CD14-positive monocyte (primary cell): ENCODE measurements at regions not wholly inside any gene's neighbourhood (a gene's known extent, or its start where the extent isn't known, plus 50 kb on each side); places are given as distances from the start of the nearest gene placed in this dataset.
A peak's percentile ranks its signal among the peaks of the same experiment; 100 is the strongest.

Experiments
- DNase-seq, 3 donors: peaks; one replicate each; pipeline ENCODE4 v3.0.0-alpha.2; 2011 to 2022
- H2AFZ ChIP-seq: 2 replicates; pipeline ENCODE4 v1.6.0; 2012; ENCODE audit warnings: mild to moderate bottlenecking, low read depth, low read length, inconsistent platforms; ENCODE audit not compliant: insufficient read depth, poor library complexity, severe bottlenecking
- H3K27ac ChIP-seq, 2 donors: 1 replicate in 1 of 2; 2 replicates in 1 of 2; pipeline ENCODE4 v1.5.1; 2012 to 2013; ENCODE audit warnings: low read length in 2 of 2, control low read depth in 1 of 2, inconsistent platforms in 1 of 2, low read depth in 1 of 2, mild to moderate bottlenecking in 1 of 2
- H3K27me3 ChIP-seq, 2 donors: one replicate each; pipeline versions ENCODE4 v1.6.0 to v1.6.1; 2011 to 2013; ENCODE audit warnings: low read length in 2 of 2; ENCODE audit not compliant: control insufficient read depth in 2 of 2, insufficient read depth in 2 of 2
- H3K36me3 ChIP-seq, 2 donors: replicated peaks in 1 of 2; 1 replicate in 1 of 2; 2 replicates in 1 of 2; pipeline versions ENCODE4 v1.5.1 to v1.6.1; 2012 to 2013; ENCODE audit warnings: low read length in 2 of 2, control low read depth in 1 of 2, inconsistent platforms in 1 of 2, mild to moderate bottlenecking in 1 of 2; ENCODE audit not compliant: insufficient read depth in 2 of 2, control insufficient read depth in 1 of 2
- H3K4me1 ChIP-seq, 2 donors: 1 replicate in 1 of 2; 2 replicates in 1 of 2; pipeline versions ENCODE4 v1.5.1 to v1.6.1; 2012 to 2013; ENCODE audit warnings: low read length in 2 of 2, control low read depth in 1 of 2, inconsistent platforms in 1 of 2, mild to moderate bottlenecking in 1 of 2, moderate library complexity in 1 of 2; ENCODE audit not compliant: insufficient read depth in 2 of 2, control insufficient read depth in 1 of 2
- H3K4me2 ChIP-seq: replicated peaks from 2 replicates; pipeline ENCODE3; 2012; ENCODE audit warnings: low read length, moderate library complexity, mild to moderate bottlenecking; ENCODE audit not compliant: poor library complexity, severe bottlenecking; ENCODE audit errors: extremely low read depth
- H3K4me3 ChIP-seq, 3 experiments: fragments of 200-600 bp in 1 of 3; sonication (generic) in 1 of 3; replicated peaks in 1 of 3; 1 replicate in 2 of 3; 2 replicates in 1 of 3; pipeline ENCODE4 v1.5.1; 2011 to 2013; ENCODE audit warnings: low read length in 3 of 3, mild to moderate bottlenecking in 3 of 3, control low read depth in 2 of 3, low read depth in 2 of 3, inconsistent platforms in 1 of 3, moderate library complexity in 1 of 3
- H3K79me2 ChIP-seq: 2 replicates; pipeline ENCODE4 v1.6.0; 2012; ENCODE audit warnings: mild to moderate bottlenecking, control low read depth, inconsistent platforms, low read length, moderate library complexity; ENCODE audit not compliant: insufficient read depth
- H3K9ac ChIP-seq: 2 replicates; pipeline ENCODE4 v1.6.0; 2017; ENCODE audit warnings: low read length, mild to moderate bottlenecking; ENCODE audit not compliant: insufficient read depth, poor library complexity, severe bottlenecking
- H3K9me3 ChIP-seq, 2 donors: replicated peaks in 1 of 2; 1 replicate in 1 of 2; 2 replicates in 1 of 2; pipeline versions ENCODE4 v1.5.1 to v1.6.1; 2012 to 2013; ENCODE audit warnings: low read length in 2 of 2, control low read depth in 1 of 2; ENCODE audit not compliant: control insufficient read depth in 1 of 2, insufficient read depth in 1 of 2
- H4K20me1 ChIP-seq: 2 replicates; pipeline ENCODE4 v1.6.0; 2012; ENCODE audit warnings: mild to moderate bottlenecking, low read length, control low read depth, moderate library complexity; ENCODE audit not compliant: insufficient read depth
- H3K27ac Mint-ChIP-seq, 7 donors: one replicate each; pipeline ENCODE4 v1.8.0; 2020; ENCODE audit warnings: mild to moderate bottlenecking in 7 of 7, mixed read lengths in 7 of 7, moderate library complexity in 6 of 7, inconsistent platforms in 2 of 7
- H3K27me3 Mint-ChIP-seq, 3 donors: one replicate each; pipeline ENCODE4 v1.8.0; 2021 to 2022; ENCODE audit warnings: low read depth in 3 of 3, mild to moderate bottlenecking in 3 of 3, mixed read lengths in 3 of 3, moderate library complexity in 3 of 3, inconsistent platforms in 1 of 3
- H3K36me3 Mint-ChIP-seq, 2 donors: one replicate each; pipeline ENCODE4 v1.8.0; 2020; ENCODE audit warnings: mixed read lengths in 2 of 2, inconsistent platforms in 1 of 2, mild to moderate bottlenecking in 1 of 2
- H3K4me1 Mint-ChIP-seq: one replicate; pipeline ENCODE4 v1.8.0; 2020; ENCODE audit warnings: mild to moderate bottlenecking, mixed read lengths
- H3K4me3 Mint-ChIP-seq, 2 donors: one replicate each; pipeline ENCODE4 v1.8.0; 2020; ENCODE audit warnings: mild to moderate bottlenecking in 2 of 2, mixed read lengths in 2 of 2, moderate library complexity in 1 of 2
- H3K9me3 Mint-ChIP-seq, 7 donors: one replicate each; pipeline ENCODE4 v1.8.0; 2020 to 2022; ENCODE audit warnings: mixed read lengths in 7 of 7, mild to moderate bottlenecking in 6 of 7, moderate library complexity in 6 of 7, inconsistent platforms in 2 of 7
- CTCF ChIP-seq: fragments of 200-600 bp; IDR thresholded peaks from one replicate; pipeline ENCODE4 v1.8.0; 2022; ENCODE audit warnings: antibody characterized with exemption, mild to moderate bottlenecking
- WGBS: methylation state at CpG from one replicate; pipeline ENCODE4 v1.1.5; 2013; ENCODE audit warnings: missing lambda C conversion rate; ENCODE audit not compliant: insufficient coverage; 5-methylcytosine and 5-hydroxymethylcytosine counted together
- intact Hi-C, 2 donors: fragments of 100-400 bp; cut with micrococcal nuclease; formaldehyde crosslinking; loops; one replicate each; pipeline versions ENCODE4 v1.15.0 to v1.15.1; 2023

- no peak overlapping the region for H3K27ac ChIP-seq
- no peaks in the 10 kb centered on the region for H4K20me1 ChIP-seq
- no peak overlapping the region for H3K4me3 Mint-ChIP-seq
- H3K36me3 ChIP-seq = no peaks in the 10 kb centered on the region
- H3K27ac Mint-ChIP-seq = no peak overlapping the region
- no peak overlapping the region for H3K4me3 ChIP-seq
- H3K4me1 Mint-ChIP-seq = peaks cover 1% of the 10 kb centered on the region
- H3K36me3 Mint-ChIP-seq = no peaks in the 10 kb centered on the region
- H3K27me3 ChIP-seq = peaks cover 0 to 10% of the 10 kb centered on the region in 2 donors
- TF ChIP-seq CTCF = peak; percentile 52
- H3K27me3 Mint-ChIP-seq = peaks cover 17 to 45% (median 26%) of the 10 kb centered on the region in 3 donors
- H3K4me2 ChIP-seq = no peak overlapping the region
- no peak overlapping the region for H2AFZ ChIP-seq
- peaks cover 0 to 5% (median 0%) of the 10 kb centered on the region in 7 donors for H3K9me3 Mint-ChIP-seq
- no peak for DNase-seq
- 22% methylated on average over 8 of the region's 12 CpGs for WGBS
- H3K9ac ChIP-seq = no peak overlapping the region
- H3K4me1 ChIP-seq = no peaks in the 10 kb centered on the region
- H3K9me3 ChIP-seq = no peaks in the 10 kb centered on the region
- no peaks in the 10 kb centered on the region for H3K79me2 ChIP-seq
- intact Hi-C loops = no loop called here
Measured at GRCh38 chr1:20430355-20431175, 55.4 kb downstream of the CAMK2N1 start.

DNA sequence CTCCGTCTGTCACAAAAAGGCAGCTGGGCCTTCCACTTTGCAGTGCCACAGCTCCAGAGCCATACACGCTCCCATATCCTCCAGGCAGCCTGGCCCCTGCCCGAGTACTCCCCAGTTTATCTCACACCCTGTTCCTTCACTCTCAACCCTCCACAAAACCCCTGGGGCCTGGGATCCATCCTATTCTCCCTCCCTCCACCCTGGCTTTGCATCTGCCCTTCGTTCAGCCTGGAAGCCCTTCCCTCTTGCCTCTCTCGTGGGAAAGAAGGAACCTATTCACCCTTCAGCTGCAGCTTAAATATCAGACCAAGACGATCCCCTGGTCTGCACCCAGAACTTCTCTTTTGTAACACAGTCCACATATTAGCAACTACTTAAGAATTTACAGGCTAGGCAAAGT, 56.7 kb downstream of the CAMK2N1 start:
- H3K4me3 Mint-ChIP-seq = no peak overlapping the region
- no peak overlapping the region for H3K27ac Mint-ChIP-seq
- no peak overlapping the region for H3K27ac ChIP-seq
- H3K27me3 Mint-ChIP-seq = peaks cover 17 to 42% (median 22%) of the 10 kb centered on the region in 3 donors
- no peaks in the 10 kb centered on the region for H3K36me3 Mint-ChIP-seq
- no peak overlapping the region for H3K4me3 ChIP-seq
- no peak overlapping the region for H3K4me2 ChIP-seq
- H3K9me3 ChIP-seq = peaks cover 0 to 1% of the 10 kb centered on the region in 2 donors
- peaks cover 0 to 7% (median 2%) of the 10 kb centered on the region in 7 donors for H3K9me3 Mint-ChIP-seq
- no peak overlapping the region for H2AFZ ChIP-seq
- no peak overlapping the region for H3K9ac ChIP-seq
- no peaks in the 10 kb centered on the region for H3K4me1 ChIP-seq
- no peaks in the 10 kb centered on the region for H3K36me3 ChIP-seq
- 45% methylated on average over 5 of the region's 6 CpGs for WGBS
- H4K20me1 ChIP-seq = no peaks in the 10 kb centered on the region
- H3K79me2 ChIP-seq = no peaks in the 10 kb centered on the region
- intact Hi-C loops = no loop called here
- DNase-seq = no peak
- H3K4me1 Mint-ChIP-seq = peaks cover 1% of the 10 kb centered on the region
- peaks cover 0 to 10% of the 10 kb centered on the region in 2 donors for H3K27me3 ChIP-seq
- no peak for TF ChIP-seq CTCF
